GM19238 (cell line): ENCODE measurements at regions not wholly inside any gene's neighbourhood (a gene's known extent, or its start where the extent isn't known, plus 50 kb on each side); places are given as distances from the start of the nearest gene placed in this dataset.

Experiments used
- DNase-seq: peaks from one replicate; pipeline ENCODE4 v3.0.0; 2011; ENCODE audit warnings: low spot score; ENCODE audit not compliant: insufficient read length

DNA sequence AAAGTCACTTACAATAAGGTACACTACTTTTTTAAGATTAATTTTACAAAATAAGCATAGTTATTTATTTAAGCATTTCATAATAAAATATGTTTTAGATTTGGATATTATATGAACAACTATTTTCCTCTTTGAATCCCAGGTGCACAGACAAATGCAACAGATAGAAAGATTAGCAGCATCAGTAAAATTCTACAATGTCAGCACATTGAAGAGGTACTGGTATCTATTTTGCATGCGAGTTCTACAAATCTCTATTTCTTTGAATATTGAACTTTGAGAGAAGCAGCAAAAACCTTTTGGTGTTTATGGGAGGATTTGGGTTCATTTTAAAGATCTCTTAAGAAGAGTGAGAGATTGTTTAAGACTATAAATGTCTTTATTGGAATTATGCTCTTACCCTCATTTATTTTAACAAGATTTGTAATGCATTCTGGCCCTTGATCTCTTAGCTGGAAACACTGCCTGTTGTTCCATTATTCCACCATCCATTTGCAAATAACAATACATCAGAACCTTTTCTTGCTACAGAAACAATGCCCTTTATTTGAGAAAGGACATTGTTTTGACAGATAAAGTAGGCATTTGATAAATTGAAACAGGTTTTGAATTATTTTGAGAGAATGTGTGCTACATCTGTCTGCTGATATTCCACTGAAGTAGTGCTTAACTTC is 558.8 kb upstream of the KLHL1 start:
- DNase-seq, result no peak

- no peak for DNase-seq
Measured at GRCh38 chr13:70662231-70662940, 554.1 kb upstream of the KLHL1 start.

GRCh38 chr13:70644052-70644451 is 535.8 kb upstream of the KLHL1 start:
- no peak for DNase-seq

DNA sequence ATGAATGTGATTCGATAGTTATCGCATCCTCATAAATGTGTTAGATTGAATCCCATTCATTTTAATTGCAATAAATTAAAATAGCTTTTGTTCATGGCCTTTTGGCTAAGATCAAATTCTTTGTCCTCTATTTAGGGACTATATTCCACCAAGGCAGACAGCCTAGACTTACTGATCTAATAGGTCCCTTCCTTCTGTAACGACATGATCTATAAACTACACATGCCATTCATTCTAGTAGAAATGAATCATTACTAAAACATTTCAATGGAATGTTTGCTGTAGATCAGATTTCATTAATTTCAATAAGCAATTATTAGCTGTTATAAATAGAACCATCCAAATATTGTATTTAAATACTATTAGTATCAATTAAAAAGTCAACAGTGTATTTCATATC is 526.6 kb upstream of the KLHL1 start:
- DNase-seq, result no peak

DNA sequence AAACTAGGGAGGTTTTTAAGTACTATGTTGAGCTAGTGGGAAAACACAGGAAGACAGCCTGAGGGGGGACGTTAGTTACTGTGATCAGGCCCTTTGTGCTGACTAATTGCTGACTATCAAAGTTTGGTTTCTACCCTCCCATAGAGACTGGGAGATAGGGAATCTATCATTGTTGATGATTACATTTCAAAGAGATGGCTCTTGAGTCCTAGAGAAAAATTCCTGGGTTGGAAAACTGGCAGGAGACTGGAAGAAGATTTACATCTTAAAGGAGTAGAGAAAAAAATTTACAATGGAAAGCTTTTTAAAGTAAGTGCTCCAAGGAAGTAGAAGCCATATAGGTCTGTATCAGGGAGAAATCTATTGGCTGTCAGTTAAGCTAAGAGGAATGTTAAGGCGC is 522.0 kb upstream of the KLHL1 start:
- no peak for DNase-seq

DNA sequence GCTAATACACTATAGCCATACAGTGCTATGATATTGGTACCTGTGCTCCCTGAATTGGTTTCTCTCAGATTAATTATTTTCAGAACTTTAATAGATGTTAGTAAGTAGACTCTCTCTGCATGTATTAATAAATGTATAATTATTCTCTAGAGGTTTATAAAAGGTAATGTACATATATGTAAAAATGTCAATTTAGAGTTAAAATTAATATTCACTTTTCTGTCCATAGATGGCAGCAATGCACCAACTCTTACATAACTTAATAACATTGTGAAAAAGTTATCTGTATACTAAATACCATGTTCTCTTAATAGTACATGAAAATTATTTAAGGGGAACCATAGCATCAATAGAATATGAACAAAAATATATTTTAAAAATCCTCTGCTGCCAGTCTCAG is 515.0 kb upstream of the KLHL1 start:
- no peak for DNase-seq

DNA sequence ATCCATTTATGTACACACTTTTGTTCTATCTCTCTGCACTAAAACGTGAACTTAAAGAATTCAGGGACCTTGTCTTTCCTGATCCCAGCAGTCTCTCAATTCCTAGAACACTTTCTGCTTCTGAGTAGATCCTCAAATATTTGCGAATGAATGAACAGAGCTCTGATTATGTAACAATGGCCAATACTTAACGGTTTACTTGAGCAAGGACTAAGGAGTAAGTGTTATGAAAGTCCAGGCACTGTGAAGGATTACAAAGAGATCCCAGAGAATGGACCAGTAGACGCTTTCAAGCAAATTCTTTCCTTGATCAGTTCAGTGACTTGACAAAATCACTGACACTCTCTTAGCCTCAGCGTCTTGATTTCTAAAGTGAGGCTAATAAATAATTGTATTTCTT is 514.5 kb upstream of the KLHL1 start:
- DNase-seq, result no peak

- DNase-seq, result no peak
Measured at GRCh38 chr13:70619936-70620335, 511.7 kb upstream of the KLHL1 start.

DNA sequence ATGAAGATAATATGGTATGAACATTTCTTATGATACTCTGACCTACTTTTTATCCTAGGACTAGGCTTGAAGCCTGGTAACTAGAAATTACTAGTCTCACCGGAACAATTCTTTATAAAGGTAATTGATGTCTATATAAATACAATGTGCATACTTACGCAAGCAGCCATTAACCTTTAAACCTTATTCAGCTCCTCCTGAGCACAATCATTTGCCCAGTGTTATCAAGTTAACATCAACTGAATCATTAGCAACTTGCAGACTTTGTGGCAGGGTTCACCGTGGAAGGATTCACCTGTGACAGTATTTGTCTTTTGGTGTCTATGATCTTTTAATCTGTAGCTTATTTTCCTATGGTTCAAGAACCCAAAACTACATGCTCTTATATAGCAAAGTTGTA is 508.6 kb upstream of the KLHL1 start:
- DNase-seq, result no peak

DNA sequence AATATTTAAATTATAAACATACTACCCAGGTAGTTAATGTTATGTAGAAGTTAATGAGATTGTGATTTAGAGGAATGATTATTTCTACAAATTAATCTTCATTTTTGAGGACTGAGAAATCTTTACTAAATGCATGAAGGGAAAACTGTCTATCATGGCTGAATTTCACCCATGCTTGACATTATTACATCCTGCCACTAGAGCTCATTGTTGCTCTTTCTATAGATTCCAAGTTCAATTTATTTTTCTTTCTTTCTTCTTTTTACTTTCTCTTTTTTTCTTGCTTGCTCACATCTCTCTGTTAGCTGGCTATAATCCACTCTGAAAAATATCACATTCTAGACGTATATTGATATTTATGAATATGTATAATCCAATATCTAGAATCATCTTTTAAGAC is 505.0 kb upstream of the KLHL1 start:
- no peak for DNase-seq

DNA sequence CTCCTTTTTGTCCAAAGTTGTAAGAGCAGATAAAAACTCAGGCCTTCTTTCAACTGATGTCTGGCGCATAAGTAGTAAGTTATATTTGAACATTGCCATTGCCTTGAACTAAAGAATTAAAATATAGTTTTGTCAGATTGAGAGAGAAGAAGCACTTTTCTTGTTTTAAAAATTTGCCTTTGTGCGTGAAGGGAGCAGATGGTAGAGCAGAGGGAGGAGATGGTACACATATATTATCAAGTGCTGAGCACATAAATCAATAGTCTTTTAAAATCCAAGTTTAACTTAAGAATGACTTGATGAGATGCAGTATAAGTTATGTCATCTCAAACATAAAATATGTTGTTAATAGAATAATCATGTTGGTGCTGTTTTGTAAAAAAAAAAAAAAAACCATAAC is 504.6 kb upstream of the KLHL1 start:
- no peak for DNase-seq

DNA sequence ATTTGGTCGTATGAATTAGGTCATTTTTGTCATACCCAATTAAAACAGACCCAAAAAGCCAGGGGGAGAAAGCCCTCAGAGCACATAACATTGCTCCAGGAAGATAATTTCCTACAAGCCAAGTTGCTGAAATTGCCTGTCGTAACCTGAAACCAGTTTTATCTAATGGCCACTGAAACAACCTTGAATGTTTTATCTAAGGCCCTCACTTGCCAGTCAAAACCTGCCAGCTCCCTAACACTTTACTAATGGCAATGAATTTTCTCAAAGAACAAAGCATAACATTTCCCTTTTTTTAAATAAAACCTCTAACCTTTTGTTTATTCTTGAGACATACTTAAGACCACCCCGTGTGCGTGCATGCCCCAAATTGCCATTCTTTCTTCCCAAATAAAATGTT is 496.2 kb upstream of the KLHL1 start:
- DNase-seq, result no peak

DNA sequence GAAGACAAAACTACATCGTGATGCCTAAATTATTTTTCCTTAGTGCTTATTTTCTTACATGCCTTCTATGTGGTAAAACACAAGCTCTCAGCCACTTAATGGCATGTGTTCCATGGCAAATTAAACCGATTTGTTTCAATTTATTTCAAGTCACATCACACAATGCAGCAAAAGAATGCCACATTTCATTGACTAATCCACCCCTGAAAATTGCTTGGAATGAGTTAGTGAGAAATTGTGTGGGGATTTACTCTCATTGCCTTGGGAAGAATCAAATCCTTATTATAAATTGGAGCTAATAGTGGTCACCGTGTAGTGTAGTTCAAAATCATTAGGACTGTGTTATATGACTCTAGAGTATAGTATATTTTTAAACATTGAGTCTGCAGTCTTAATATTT is 485.5 kb upstream of the KLHL1 start:
- DNase-seq, result no peak

DNA sequence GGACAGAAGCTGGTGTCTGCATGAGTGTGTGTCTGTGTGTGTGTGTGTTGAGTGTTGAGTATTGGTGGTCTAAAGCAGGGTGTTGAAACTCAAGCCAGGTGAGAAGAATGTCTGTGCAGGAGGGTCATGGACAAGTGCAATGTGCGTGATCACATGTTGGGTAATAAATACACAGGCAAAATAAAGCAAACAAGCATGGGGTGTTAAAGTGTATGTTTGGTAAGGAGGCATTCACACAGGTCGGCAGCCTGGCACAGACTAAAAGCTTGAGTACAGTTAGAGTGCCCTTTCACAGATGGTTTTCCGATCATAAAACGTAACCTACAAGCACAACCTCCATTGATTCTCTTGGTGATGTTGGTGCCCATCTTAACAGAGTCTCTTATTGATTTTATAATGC is 476.9 kb upstream of the KLHL1 start:
- no peak for DNase-seq

- no peak for DNase-seq
Measured at GRCh38 chr13:70580825-70581224, 472.6 kb upstream of the KLHL1 start.

GRCh38 chr13:70579941-70580340 is 471.7 kb upstream of the KLHL1 start:
- DNase-seq, result no peak

GRCh38 chr13:70571221-70571620 is 463.0 kb upstream of the KLHL1 start:
- DNase-seq, result no peak

DNA sequence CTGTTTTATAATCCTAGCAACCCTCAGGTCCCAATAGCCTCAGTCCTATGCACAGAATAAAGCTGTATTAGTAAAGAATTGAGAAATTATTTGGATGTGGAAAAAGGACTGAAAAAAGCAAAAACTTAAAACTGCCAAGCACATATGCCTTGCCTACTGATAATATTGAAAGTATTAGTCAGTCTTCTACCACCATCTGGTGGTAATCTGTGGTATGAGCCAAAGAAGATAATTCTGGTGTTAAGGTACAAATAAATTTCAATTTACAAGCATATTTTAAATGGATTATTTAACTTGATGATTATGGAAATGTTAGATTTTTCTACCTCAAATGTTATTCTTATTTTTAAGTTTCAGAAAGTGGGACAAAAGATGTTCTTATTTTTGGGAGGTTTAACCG is 460.3 kb upstream of the KLHL1 start:
- DNase-seq, result no peak

GRCh38 chr13:70544706-70545105 is 436.5 kb upstream of the KLHL1 start:
- no peak for DNase-seq

GRCh38 chr13:70541451-70541850 is 433.2 kb upstream of the KLHL1 start:
- DNase-seq, result no peak

DNA sequence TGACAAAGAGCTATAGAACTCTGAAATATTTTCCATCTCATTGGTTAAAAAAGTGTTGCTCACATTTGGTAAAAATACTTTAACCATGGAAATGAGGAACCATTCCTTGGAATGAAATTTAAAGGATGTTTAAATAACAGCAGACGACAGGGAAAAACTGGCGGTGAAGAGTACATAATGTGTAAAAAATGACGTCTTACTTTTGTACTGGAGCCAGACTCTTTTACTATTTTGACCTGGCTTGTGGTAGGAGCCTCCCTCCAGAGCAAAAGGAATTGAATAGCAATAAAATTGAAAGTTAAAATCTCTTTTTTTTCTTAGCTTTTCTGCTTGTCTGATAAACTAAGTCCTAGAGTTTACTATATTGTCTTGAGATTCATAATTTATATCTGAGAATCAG is 426.2 kb upstream of the KLHL1 start:
- DNase-seq, result no peak

DNA sequence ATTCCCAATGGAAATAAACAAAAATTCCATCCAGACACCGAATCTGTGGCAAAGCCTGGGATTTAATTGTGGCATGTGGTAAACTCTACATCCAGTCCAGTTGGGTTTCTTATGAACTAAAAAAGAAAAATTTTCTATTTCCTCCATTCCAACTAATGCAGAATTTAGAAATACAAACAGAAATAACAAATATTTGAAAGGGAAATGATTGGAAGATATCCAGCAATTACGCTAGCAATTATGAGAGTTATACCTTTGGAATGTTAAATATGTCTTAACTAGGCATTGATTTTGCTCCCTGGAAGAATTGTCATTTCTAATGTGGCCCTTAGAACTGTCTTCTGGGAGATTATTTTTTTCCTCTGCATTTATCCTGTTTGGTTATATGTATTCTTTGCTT is 421.4 kb upstream of the KLHL1 start:
- no peak for DNase-seq

DNA sequence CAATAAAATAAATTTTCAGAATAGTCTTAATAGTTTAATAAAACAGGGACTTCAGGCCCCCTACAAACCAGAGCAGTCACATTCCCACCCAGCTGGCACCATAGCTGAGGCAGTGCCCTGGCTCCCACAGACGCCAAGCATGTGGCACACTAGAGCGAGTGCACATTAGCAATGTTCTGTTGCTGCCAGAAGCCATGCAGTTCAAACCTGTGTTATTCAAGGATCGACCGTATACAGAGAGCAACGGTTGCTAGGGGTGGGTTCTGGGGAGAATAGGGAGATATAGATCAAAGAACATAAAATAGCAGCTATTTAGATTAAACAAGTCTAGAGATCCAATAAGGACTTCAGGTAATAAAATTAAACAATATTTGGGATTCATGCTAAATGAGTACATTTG is 419.3 kb upstream of the KLHL1 start:
- no peak for DNase-seq
